Hepatocyte (in vitro differentiated cells): ENCODE measurements at regions not wholly inside any gene's neighbourhood (a gene's known extent, or its start where the extent isn't known, plus 50 kb on each side); places are given as distances from the start of the nearest gene placed in this dataset.

Source experiments
- CTCF ChIP-seq: fragments of 200-600 bp; sonication (generic); IDR thresholded peaks from 2 replicates; pipeline ENCODE4 v1.5.1; 2016; ENCODE audit warnings: antibody characterized with exemption, mild to moderate bottlenecking; ENCODE audit not compliant: poor library complexity
- EZH2 ChIP-seq: fragments of 200-600 bp; sonication (generic); IDR thresholded peaks from 2 replicates; pipeline ENCODE4 v1.6.1; 2016; ENCODE audit warnings: antibody characterized with exemption, mild to moderate bottlenecking, borderline replicate concordance

- TF ChIP-seq CTCF (no peak), EZH2 (no peak)
Measured at GRCh38 chr4:13294961-13295605, 189.1 kb downstream of the RAB28 start.
